ENCODE measurements at regions not wholly inside any gene's neighbourhood (a gene's known extent, or its start where the extent isn't known, plus 50 kb on each side); places are given as distances from the start of the nearest gene placed in this dataset.

GRCh38 chr14:89684139-89684538 lies 267.1 kb upstream of the FOXN3 start:
- no peak for TF ChIP-seq CTCF (conservative IDR thresholded peaks at IDR 0.05; ENCODE audit: control insufficient read depth, insufficient read depth, low read depth, low read length)
- H3K4me3 ChIP-seq (ENCODE audit: control insufficient read depth, low read depth, low read length): no peak overlapping the region
- no peak for DNase-seq (ENCODE audit: low read depth)

GRCh38 chr14:89681086-89682018 lies 264.3 kb upstream of the FOXN3 start:
- DNase-seq (ENCODE audit: low read depth): no peak
- TF ChIP-seq CTCF (conservative IDR thresholded peaks at IDR 0.05; ENCODE audit: control insufficient read depth, insufficient read depth, low read depth, low read length): no peak
- no peak overlapping the region for H3K4me3 ChIP-seq (ENCODE audit: control insufficient read depth, low read depth, low read length)

DNA sequence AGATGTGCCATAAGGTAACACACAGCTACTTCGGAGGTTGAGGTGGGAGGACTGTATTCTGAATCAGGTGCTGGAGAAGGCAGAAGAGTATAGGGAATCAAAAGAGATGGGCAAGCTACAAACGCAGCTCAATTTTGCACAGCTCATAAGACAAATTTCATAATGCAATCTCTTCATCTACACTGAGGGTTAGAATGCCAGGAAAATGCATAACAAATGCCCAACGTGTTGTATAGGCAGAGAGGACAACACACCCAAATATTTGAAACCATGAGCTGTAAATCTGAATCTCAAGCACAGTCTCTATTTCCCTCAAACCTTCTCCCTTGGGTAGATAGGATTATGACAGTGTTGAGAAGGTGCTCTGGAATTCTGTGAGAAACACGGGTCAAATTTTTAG lies 263.1 kb upstream of the FOXN3 start:
- TF ChIP-seq CTCF (conservative IDR thresholded peaks at IDR 0.05; ENCODE audit: control insufficient read depth, insufficient read depth, low read depth, low read length): no peak
- H3K4me3 ChIP-seq (ENCODE audit: control insufficient read depth, low read depth, low read length): no peak overlapping the region
- DNase-seq (ENCODE audit: low read depth): no peak

GRCh38 chr14:89678768-89679167 lies 261.7 kb upstream of the FOXN3 start:
- no peak overlapping the region for H3K4me3 ChIP-seq (ENCODE audit: control insufficient read depth, low read depth, low read length)
- TF ChIP-seq CTCF (conservative IDR thresholded peaks at IDR 0.05; ENCODE audit: control insufficient read depth, insufficient read depth, low read depth, low read length): no peak
- no peak for DNase-seq (ENCODE audit: low read depth)

DNA sequence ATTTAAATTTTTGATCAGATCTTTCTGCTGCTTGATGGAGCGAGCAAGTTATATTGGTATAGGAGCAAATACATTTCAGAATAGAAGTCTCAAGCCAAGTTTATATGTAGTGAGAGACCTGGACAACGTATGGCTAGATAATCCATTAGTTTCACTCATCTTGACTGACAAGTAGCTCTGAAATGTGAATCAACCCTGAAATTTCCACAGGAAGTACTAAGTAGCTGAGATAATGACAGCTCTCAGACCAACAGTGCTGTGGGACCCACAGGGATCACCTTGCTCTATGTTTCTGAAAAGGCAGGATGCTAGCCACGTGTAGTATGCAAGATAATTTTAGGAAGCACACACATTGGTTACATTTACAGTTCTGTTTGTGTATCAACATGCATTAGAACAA lies 258.6 kb upstream of the FOXN3 start:
- no peak overlapping the region for H3K4me3 ChIP-seq (ENCODE audit: control insufficient read depth, low read depth, low read length)
- DNase-seq (ENCODE audit: low read depth): no peak
- TF ChIP-seq CTCF (conservative IDR thresholded peaks at IDR 0.05; ENCODE audit: control insufficient read depth, insufficient read depth, low read depth, low read length): no peak

DNA sequence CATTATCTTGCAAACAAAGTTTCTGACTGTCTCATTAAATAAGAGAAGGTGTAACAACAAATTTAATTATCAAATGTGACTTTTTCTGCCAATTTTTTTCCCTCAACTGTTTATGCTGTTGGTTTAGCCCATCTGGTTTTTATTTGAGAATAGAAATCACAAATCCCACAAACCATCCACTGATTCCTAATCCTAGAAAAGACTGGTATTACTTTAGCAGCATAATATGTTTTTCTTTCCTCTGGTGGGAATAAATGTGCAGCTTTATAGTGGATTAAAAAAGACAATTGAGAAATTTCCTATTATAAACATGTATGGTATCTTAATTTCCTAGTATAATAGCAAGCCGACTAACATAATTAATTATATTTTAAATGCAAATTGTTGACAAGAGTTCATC lies 257.9 kb upstream of the FOXN3 start:
- peak; percentile 15 for DNase-seq (ENCODE audit: low read depth)
- no peak for TF ChIP-seq CTCF (conservative IDR thresholded peaks at IDR 0.05; ENCODE audit: control insufficient read depth, insufficient read depth, low read depth, low read length)
- no peak overlapping the region for H3K4me3 ChIP-seq (ENCODE audit: control insufficient read depth, low read depth, low read length)

Data from fibroblast of mammary gland (primary cell).